ENCODE measurements at regions not wholly inside any gene's neighbourhood (a gene's known extent, or its start where the extent isn't known, plus 50 kb on each side); places are given as distances from the start of the nearest gene placed in this dataset.

- POLR2A ChIA-PET, result no interaction called here
- Histone ChIP-seq H3K27me3 (ENCODE audit: control insufficient read depth, insufficient read depth, low read length) (no peaks in the 10 kb centered on the region), H3K36me3 (ENCODE audit: control insufficient read depth, insufficient read depth, low read length) (no peaks in the 10 kb centered on the region), H3K9me3 (ENCODE audit: control insufficient read depth, insufficient read depth, low read depth, low read length) (no peaks in the 10 kb centered on the region), H3K27ac (ENCODE audit: low read length) (no peak overlapping the region), H3K4me1 (ENCODE audit: control insufficient read depth, insufficient read depth, low read length) (no peaks in the 10 kb centered on the region), H3K4me3 (ENCODE audit: low read depth in 2 of 2, low read length in 2 of 2) (no peak overlapping the region)
- BruUV-seq (replicated peaks), result no TSS peak
- DNase-seq (ENCODE audit: low read depth, low spot score) (no peak), ATAC-seq (no peak)
- TF ChIP-seq, protein P1, sequence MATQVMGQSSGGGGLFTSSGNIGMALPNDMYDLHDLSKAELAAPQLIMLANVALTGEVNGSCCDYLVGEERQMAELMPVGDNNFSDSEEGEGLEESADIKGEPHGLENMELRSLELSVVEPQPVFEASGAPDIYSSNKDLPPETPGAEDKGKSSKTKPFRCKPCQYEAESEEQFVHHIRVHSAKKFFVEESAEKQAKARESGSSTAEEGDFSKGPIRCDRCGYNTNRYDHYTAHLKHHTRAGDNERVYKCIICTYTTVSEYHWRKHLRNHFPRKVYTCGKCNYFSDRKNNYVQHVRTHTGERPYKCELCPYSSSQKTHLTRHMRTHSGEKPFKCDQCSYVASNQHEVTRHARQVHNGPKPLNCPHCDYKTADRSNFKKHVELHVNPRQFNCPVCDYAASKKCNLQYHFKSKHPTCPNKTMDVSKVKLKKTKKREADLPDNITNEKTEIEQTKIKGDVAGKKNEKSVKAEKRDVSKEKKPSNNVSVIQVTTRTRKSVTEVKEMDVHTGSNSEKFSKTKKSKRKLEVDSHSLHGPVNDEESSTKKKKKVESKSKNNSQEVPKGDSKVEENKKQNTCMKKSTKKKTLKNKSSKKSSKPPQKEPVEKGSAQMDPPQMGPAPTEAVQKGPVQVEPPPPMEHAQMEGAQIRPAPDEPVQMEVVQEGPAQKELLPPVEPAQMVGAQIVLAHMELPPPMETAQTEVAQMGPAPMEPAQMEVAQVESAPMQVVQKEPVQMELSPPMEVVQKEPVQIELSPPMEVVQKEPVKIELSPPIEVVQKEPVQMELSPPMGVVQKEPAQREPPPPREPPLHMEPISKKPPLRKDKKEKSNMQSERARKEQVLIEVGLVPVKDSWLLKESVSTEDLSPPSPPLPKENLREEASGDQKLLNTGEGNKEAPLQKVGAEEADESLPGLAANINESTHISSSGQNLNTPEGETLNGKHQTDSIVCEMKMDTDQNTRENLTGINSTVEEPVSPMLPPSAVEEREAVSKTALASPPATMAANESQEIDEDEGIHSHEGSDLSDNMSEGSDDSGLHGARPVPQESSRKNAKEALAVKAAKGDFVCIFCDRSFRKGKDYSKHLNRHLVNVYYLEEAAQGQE (IDR thresholded peaks at IDR 0.05; ENCODE audit: insufficient read depth in 1 of 2, low read depth in 2 of 2, low read length in 1 of 2), result no peak
- TF ChIP-seq CTCF (IDR thresholded peaks at IDR 0.05), result no peak
- TF ChIP-seq SIN3A (IDR thresholded peaks at IDR 0.05; ENCODE audit: borderline replicate concordance, insufficient read depth, low read depth, low read length), result no peak
- TF ChIP-seq POLR2AphosphoS5 (IDR thresholded peaks at IDR 0.05; ENCODE audit: low read depth, low read length), result no peak
- TF ChIP-seq TCF7L2 (IDR thresholded peaks at IDR 0.05; ENCODE audit: low read depth, low read length), result no peak
- CTCF ChIA-PET, result no interaction called here
- intact Hi-C loops (cut with micrococcal nuclease; ENCODE audit: unreplicated experiment), result no loop called here
- in situ Hi-C loops (cut with HindIII; ENCODE audit: low pct_unique_long_range_greater_than_20kb, low sequenced_read_pairs), result no loop called here
Observed at GRCh38 chr2:42957861-42958301, 165.5 kb upstream of the HAAO start.

GRCh38 chr2:42957109-42957860 is 164.9 kb upstream of the HAAO start:
- H3K4me1 ChIP-seq (ENCODE audit: control insufficient read depth, insufficient read depth, low read length), result no peaks in the 10 kb centered on the region
- POLR2A ChIA-PET, result no interaction called here
- intact Hi-C loops (cut with micrococcal nuclease; ENCODE audit: unreplicated experiment) (no loop called here), in situ Hi-C loops (cut with HindIII; ENCODE audit: low pct_unique_long_range_greater_than_20kb, low sequenced_read_pairs) (no loop called here)
- H3K36me3 ChIP-seq (ENCODE audit: control insufficient read depth, insufficient read depth, low read length), result no peaks in the 10 kb centered on the region
- no TSS peak for BruUV-seq (replicated peaks)
- ATAC-seq (no peak), DNase-seq (ENCODE audit: low read depth, low spot score) (no peak)
- no peak overlapping the region for H3K4me3 ChIP-seq (ENCODE audit: low read depth in 2 of 2, low read length in 2 of 2)
- H3K9me3 ChIP-seq (ENCODE audit: control insufficient read depth, insufficient read depth, low read depth, low read length), result no peaks in the 10 kb centered on the region
- TF ChIP-seq CTCF (IDR thresholded peaks at IDR 0.05), result no peak
- TF ChIP-seq, protein P1 (IDR thresholded peaks at IDR 0.05; ENCODE audit: insufficient read depth in 1 of 2, low read depth in 2 of 2, low read length in 1 of 2), result no peak
- no peak for TF ChIP-seq SIN3A (IDR thresholded peaks at IDR 0.05; ENCODE audit: borderline replicate concordance, insufficient read depth, low read depth, low read length)
- TF ChIP-seq TCF7L2 (IDR thresholded peaks at IDR 0.05; ENCODE audit: low read depth, low read length), result no peak
- no peak for TF ChIP-seq POLR2AphosphoS5 (IDR thresholded peaks at IDR 0.05; ENCODE audit: low read depth, low read length)
- no peak overlapping the region for H3K27ac ChIP-seq (ENCODE audit: low read length)
- H3K27me3 ChIP-seq (ENCODE audit: control insufficient read depth, insufficient read depth, low read length), result no peaks in the 10 kb centered on the region
- CTCF ChIA-PET, result no interaction called here

All from Panc1 (cell line).